Sigmoid colon (tissue), 4 donors: ENCODE measurements at regions not wholly inside any gene's neighbourhood (a gene's known extent, or its start where the extent isn't known, plus 50 kb on each side); places are given as distances from the start of the nearest gene placed in this dataset.
"Not testable (repeated sequence)": the region's sequence is repeated elsewhere in the genome, so short reads cannot be mapped to it uniquely, and the experiment has no call there.

Experiments used
- EP300 ChIP-seq, 4 donors: sonication (generic); formaldehyde crosslinking; IDR thresholded peaks; one replicate each; pipeline ENCODE4 v1.6.1; 2017; ENCODE audit warnings: antibody characterized with exemption in 4 of 4
- POLR2A ChIP-seq, 2 donors: fragments of 450-650 bp; IDR thresholded peaks; one replicate each; pipeline ENCODE4 v1.6.1; 2016; ENCODE audit warnings: antibody characterized with exemption in 2 of 2, mild to moderate bottlenecking in 2 of 2, moderate library complexity in 2 of 2
- TF ChIP-seq, protein P1 (sequence below), 4 experiments: fragments of 450-650 bp in 3 of 4; fragments of 200-600 bp in 1 of 4; IDR thresholded peaks; one replicate each; pipeline ENCODE4 v1.5.1; 2016 to 2019; ENCODE audit warnings: antibody characterized with exemption in 4 of 4, mild to moderate bottlenecking in 3 of 4, moderate library complexity in 2 of 4

GRCh38 chr2:89863209-89863608 is 1171.7 kb downstream of the RPIA start:
- TF ChIP-seq, protein P1, sequence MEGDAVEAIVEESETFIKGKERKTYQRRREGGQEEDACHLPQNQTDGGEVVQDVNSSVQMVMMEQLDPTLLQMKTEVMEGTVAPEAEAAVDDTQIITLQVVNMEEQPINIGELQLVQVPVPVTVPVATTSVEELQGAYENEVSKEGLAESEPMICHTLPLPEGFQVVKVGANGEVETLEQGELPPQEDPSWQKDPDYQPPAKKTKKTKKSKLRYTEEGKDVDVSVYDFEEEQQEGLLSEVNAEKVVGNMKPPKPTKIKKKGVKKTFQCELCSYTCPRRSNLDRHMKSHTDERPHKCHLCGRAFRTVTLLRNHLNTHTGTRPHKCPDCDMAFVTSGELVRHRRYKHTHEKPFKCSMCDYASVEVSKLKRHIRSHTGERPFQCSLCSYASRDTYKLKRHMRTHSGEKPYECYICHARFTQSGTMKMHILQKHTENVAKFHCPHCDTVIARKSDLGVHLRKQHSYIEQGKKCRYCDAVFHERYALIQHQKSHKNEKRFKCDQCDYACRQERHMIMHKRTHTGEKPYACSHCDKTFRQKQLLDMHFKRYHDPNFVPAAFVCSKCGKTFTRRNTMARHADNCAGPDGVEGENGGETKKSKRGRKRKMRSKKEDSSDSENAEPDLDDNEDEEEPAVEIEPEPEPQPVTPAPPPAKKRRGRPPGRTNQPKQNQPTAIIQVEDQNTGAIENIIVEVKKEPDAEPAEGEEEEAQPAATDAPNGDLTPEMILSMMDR (IDR thresholded peaks at IDR 0.05), result not testable (repeated sequence)
- TF ChIP-seq POLR2A, EP300 (IDR thresholded peaks at IDR 0.05): not testable (repeated sequence)
